ENCODE measurements at regions not wholly inside any gene's neighbourhood (a gene's known extent, or its start where the extent isn't known, plus 50 kb on each side); places are given as distances from the start of the nearest gene placed in this dataset.

DNA sequence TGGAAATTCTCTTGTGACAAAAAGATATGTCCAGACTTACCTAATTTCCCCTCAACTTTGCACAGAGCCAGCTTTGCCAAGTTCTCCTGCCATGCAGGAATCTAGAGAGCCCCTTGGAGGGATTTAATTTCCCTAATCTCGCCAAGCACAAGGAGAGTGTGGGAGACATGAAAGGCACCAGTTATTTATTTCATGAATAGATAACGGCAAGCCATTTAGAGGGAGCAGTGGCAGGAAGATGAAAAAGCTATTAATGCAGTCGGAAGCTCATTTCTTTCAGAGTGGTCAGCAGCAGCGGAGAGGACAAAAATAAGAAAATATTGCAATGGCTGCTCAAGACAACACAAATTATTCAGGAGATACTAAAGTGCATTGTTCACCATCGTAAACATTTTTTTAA lies 150.9 kb upstream of the WSCD2 start:
- no peak for TF ChIP-seq CTCF (IDR thresholded peaks at IDR 0.05 in 4 of 5, conservative IDR thresholded peaks at IDR 0.05 in 1 of 5)
- TF ChIP-seq POLR2A (IDR thresholded peaks at IDR 0.05): no peak

Measured in gastrocnemius medialis (tissue), 4 donors.